Ishikawa (cell line): ENCODE measurements at regions not wholly inside any gene's neighbourhood (a gene's known extent, or its start where the extent isn't known, plus 50 kb on each side); places are given as distances from the start of the nearest gene placed in this dataset.

ENCODE experiments used
- CEBPB ChIP-seq: IDR thresholded peaks from 2 replicates; pipeline ENCODE4 v1.6.1; 2012
- EGR1 ChIP-seq: IDR thresholded peaks from 2 replicates; pipeline ENCODE4 v1.6.1; 2012
- EP300 ChIP-seq: IDR thresholded peaks from 2 replicates; pipeline ENCODE4 v1.6.1; 2012; ENCODE audit warnings: borderline replicate concordance
- FOXM1 ChIP-seq: IDR thresholded peaks from 2 replicates; pipeline ENCODE4 v1.6.1; 2012; ENCODE audit warnings: low read depth, borderline replicate concordance
- NFIC ChIP-seq: IDR thresholded peaks from 2 replicates; pipeline ENCODE4 v1.6.1; 2012
- RAD21 ChIP-seq: IDR thresholded peaks from 2 replicates; pipeline ENCODE4 v1.6.1; 2012; ENCODE audit warnings: low read depth
- TAF1 ChIP-seq: IDR thresholded peaks from 2 replicates; pipeline ENCODE4 v1.6.1; 2012; ENCODE audit warnings: low read depth, mild to moderate bottlenecking
- TEAD4 ChIP-seq: IDR thresholded peaks from 2 replicates; pipeline ENCODE4 v1.6.1; 2012
- USF1 ChIP-seq: IDR thresholded peaks from 2 replicates; pipeline ENCODE4 v1.6.1; 2012
- YY1 ChIP-seq: IDR thresholded peaks from 2 replicates; pipeline ENCODE4 v1.6.1; 2012; ENCODE audit warnings: low read depth
- ZBTB7A ChIP-seq: IDR thresholded peaks from 2 replicates; pipeline ENCODE4 v1.6.1; 2012; ENCODE audit warnings: low read depth
- TF ChIP-seq, protein P1 (sequence below): IDR thresholded peaks from 2 replicates; pipeline ENCODE4 v1.6.1; 2012
- TF ChIP-seq, protein P2 (sequence below): IDR thresholded peaks from 2 replicates; pipeline ENCODE4 v1.6.1; 2012; ENCODE audit warnings: low read depth, mild to moderate bottlenecking

DNA sequence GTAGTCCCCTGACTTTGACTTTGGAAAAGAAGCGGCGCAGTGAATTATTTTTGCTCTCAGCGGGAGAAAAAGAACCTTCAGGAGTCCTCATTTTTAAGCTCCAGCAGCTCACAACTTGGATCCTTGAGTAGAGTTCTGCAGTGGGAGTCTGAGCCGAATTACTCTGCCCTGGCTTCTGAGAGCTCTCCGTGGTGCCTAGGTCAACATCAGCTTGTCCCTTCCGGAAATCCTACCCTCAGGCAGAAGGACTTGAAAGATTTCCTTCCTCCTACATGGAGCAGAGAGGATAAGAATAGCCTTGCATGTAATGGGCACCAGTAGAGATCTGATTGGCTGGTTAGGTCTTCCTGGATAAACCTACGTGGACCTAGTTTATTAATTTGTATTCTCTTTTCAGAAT lies 549.7 kb upstream of the TENM3 start:
- TF ChIP-seq, protein P1, sequence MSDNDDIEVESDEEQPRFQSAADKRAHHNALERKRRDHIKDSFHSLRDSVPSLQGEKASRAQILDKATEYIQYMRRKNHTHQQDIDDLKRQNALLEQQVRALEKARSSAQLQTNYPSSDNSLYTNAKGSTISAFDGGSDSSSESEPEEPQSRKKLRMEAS: no peak
- TF ChIP-seq NFIC (no peak), ZBTB7A (no peak), FOXM1 (no peak), TAF1 (no peak), EP300 (no peak), TEAD4 (no peak), YY1 (no peak), EGR1 (no peak), USF1 (no peak), CEBPB (no peak), RAD21 (no peak)
- TF ChIP-seq, protein P2, sequence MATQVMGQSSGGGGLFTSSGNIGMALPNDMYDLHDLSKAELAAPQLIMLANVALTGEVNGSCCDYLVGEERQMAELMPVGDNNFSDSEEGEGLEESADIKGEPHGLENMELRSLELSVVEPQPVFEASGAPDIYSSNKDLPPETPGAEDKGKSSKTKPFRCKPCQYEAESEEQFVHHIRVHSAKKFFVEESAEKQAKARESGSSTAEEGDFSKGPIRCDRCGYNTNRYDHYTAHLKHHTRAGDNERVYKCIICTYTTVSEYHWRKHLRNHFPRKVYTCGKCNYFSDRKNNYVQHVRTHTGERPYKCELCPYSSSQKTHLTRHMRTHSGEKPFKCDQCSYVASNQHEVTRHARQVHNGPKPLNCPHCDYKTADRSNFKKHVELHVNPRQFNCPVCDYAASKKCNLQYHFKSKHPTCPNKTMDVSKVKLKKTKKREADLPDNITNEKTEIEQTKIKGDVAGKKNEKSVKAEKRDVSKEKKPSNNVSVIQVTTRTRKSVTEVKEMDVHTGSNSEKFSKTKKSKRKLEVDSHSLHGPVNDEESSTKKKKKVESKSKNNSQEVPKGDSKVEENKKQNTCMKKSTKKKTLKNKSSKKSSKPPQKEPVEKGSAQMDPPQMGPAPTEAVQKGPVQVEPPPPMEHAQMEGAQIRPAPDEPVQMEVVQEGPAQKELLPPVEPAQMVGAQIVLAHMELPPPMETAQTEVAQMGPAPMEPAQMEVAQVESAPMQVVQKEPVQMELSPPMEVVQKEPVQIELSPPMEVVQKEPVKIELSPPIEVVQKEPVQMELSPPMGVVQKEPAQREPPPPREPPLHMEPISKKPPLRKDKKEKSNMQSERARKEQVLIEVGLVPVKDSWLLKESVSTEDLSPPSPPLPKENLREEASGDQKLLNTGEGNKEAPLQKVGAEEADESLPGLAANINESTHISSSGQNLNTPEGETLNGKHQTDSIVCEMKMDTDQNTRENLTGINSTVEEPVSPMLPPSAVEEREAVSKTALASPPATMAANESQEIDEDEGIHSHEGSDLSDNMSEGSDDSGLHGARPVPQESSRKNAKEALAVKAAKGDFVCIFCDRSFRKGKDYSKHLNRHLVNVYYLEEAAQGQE: peak; percentile 65
